Colonic mucosa (tissue), 4 donors: ENCODE measurements at regions not wholly inside any gene's neighbourhood (a gene's known extent, or its start where the extent isn't known, plus 50 kb on each side); places are given as distances from the start of the nearest gene placed in this dataset.

ENCODE experiments used
- DNase-seq: peaks from one replicate; pipeline ENCODE4 v3.0.0-alpha.2; 2020
- H3K27ac ChIP-seq: fragments of 200-600 bp; one replicate; pipeline ENCODE4 v1.8.0; 2021
- H3K27me3 ChIP-seq: fragments of 200-600 bp; one replicate; pipeline ENCODE4 v1.8.0; 2021
- H3K36me3 ChIP-seq: fragments of 200-600 bp; one replicate; pipeline ENCODE4 v1.8.0; 2021
- H3K4me1 ChIP-seq: fragments of 200-600 bp; one replicate; pipeline ENCODE4 v1.8.0; 2021; ENCODE audit warnings: mild to moderate bottlenecking
- H3K4me3 ChIP-seq: fragments of 200-600 bp; one replicate; pipeline ENCODE4 v1.8.0; 2021
- H3K9ac ChIP-seq, 2 donors: one replicate each; pipeline ENCODE4 v1.7.0; 2013; ENCODE audit warnings: control low read depth in 2 of 2, low read depth in 2 of 2, low read length in 2 of 2
- H3K9me3 ChIP-seq: fragments of 200-600 bp; one replicate; pipeline ENCODE4 v1.8.0; 2021
- intact Hi-C: fragments of 100-400 bp; cut with DNase I; formaldehyde crosslinking; loops from one replicate; pipeline ENCODE4 v1.14.1; 2022
- TF ChIP-seq, protein P1 (sequence below): fragments of 200-600 bp; IDR thresholded peaks from one replicate; pipeline ENCODE4 v1.8.0; 2022; ENCODE audit warnings: antibody characterized with exemption, mild to moderate bottlenecking
- donor health status: healthy.
- donor health status: DM: no; HTN: no; CAD: no.
- donor health status: DM: no; HTN: no; CAD: no.

DNA sequence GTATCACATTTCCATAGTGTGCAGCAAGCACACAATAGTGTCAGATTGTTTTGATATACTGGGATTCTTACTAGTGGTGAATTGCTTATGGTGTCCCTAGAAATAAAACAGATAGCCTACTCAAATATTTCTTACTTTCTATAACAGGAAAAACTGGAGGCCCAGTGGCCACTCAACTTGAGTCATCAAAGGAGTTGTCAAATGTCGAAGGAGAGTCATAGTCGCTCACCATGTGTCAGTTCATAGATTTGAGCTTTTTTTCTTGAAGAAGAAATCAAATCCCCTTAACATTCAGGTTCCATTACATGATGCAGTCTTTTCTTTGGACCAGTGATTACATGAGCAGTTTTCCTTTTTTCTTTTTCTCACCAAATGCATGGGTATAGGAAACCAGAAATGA lies 1271.0 kb downstream of the RAPGEF2 start:
- Histone ChIP-seq H3K4me1 (no peaks in the 10 kb centered on the region), H3K4me3 (no peak overlapping the region), H3K27me3 (no peaks in the 10 kb centered on the region), H3K36me3 (no peaks in the 10 kb centered on the region), H3K27ac (no peak overlapping the region), H3K9me3 (no peaks in the 10 kb centered on the region), H3K9ac (no peak overlapping the region)
- intact Hi-C loops: no loop called here
- TF ChIP-seq, protein P1, sequence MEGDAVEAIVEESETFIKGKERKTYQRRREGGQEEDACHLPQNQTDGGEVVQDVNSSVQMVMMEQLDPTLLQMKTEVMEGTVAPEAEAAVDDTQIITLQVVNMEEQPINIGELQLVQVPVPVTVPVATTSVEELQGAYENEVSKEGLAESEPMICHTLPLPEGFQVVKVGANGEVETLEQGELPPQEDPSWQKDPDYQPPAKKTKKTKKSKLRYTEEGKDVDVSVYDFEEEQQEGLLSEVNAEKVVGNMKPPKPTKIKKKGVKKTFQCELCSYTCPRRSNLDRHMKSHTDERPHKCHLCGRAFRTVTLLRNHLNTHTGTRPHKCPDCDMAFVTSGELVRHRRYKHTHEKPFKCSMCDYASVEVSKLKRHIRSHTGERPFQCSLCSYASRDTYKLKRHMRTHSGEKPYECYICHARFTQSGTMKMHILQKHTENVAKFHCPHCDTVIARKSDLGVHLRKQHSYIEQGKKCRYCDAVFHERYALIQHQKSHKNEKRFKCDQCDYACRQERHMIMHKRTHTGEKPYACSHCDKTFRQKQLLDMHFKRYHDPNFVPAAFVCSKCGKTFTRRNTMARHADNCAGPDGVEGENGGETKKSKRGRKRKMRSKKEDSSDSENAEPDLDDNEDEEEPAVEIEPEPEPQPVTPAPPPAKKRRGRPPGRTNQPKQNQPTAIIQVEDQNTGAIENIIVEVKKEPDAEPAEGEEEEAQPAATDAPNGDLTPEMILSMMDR: no peak
- DNase-seq: no peak

DNA sequence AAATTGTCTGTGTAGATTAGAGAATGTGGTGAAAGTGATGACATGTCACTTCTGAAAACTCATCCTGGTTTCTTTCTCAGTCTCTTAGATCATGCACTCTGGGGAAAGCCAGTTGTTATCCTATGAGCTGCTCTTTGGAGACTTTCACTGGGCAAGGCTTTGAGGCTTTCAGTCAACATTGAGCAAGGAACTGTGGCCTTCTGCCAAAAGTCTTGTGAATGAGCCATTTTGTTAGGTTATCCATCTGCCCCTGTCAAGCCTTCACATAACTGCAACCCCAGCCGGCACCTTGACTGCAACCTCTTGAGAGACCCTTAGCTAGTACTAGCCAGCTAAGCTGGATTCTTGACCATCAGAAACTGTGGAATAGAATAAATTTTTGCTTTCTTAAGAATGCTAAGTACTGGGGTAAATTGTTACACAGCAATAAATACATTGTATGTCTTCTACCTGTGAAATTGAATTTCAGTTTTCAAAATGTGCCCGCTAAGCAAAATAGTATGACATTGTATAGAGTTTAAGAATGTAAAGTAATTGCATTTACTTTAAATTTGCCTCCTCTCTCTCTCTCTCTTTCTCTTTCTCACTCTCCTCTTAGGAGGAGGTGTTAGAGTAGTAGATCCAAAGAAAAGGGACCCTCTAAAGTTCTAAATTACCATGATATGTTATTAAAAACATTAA lies 1273.0 kb downstream of the RAPGEF2 start:
- Histone ChIP-seq H3K27ac (no peak overlapping the region), H3K9me3 (no peaks in the 10 kb centered on the region), H3K4me1 (no peaks in the 10 kb centered on the region), H3K36me3 (no peaks in the 10 kb centered on the region), H3K9ac (no peak overlapping the region), H3K27me3 (no peaks in the 10 kb centered on the region), H3K4me3 (no peak overlapping the region)
- intact Hi-C loops: no loop called here
- TF ChIP-seq, protein P1: no peak
- no peak for DNase-seq

DNA sequence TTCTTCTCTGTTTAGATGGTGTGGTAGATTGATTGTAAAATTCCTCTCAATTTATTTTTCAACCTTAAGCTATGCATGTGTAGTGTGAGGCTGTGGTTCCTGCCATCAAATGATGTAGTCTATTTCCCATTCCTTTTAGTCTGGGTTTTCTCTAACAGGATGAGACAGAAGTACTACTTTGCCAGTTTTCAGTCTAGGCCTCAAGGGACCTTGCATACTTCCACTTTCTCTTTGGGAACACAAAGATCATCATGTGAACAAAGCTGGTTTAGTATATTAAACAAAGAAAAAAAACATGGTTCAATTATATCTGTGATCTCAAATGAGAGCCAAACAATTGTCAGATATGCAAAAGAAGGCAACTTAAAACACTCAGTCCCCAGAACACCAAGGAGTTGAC lies 1284.0 kb downstream of the RAPGEF2 start:
- TF ChIP-seq, protein P1: no peak
- no peak overlapping the region for H3K9ac ChIP-seq
- no peaks in the 10 kb centered on the region for H3K9me3 ChIP-seq
- no peak overlapping the region for H3K27ac ChIP-seq
- no peak overlapping the region for H3K4me3 ChIP-seq
- intact Hi-C loops: no loop called here
- no peaks in the 10 kb centered on the region for H3K4me1 ChIP-seq
- no peak for DNase-seq
- no peaks in the 10 kb centered on the region for H3K36me3 ChIP-seq
- no peaks in the 10 kb centered on the region for H3K27me3 ChIP-seq

DNA sequence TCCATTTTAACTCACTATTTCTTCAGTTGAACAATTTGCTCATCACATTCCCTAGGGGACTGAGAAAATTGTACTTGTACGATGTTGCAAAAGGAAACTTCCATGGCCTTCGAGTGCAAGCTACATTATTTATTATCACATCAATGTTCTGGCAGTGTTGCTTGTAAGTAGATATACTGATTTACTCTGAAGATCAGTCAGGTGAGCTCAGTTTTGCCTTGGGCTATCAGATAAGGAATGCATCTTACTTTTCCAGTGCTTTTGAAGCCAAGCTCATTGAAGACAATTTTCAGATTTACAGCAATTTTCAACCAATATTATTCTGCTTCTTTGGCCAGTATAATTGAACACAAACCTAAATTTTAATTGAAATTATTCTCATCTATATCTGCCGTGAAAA lies 1296.9 kb downstream of the RAPGEF2 start:
- Histone ChIP-seq H3K27me3 (no peaks in the 10 kb centered on the region), H3K9ac (no peak overlapping the region), H3K36me3 (no peaks in the 10 kb centered on the region), H3K4me3 (no peak overlapping the region), H3K9me3 (no peaks in the 10 kb centered on the region), H3K27ac (no peak overlapping the region), H3K4me1 (no peaks in the 10 kb centered on the region)
- TF ChIP-seq, protein P1: no peak
- DNase-seq: no peak
- intact Hi-C loops: no loop called here

DNA sequence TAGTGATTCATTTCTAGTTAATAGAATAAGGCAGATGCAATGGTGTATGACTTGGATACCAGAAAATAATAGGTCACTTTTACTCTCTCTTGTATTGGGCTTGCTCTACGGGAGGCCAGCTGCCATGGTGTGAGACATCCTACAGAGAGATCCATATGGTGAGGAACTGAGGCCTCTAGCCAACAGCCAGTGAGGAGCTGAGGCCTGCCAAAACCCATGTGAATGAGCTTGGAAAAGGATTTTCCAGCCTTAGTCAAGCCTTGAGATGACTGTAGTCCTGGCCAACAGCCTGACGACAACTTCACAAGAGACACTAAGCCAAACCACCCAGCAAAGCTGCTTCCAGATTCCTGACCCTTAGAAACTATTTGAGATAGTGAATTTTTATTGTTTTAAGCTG lies 1300.2 kb downstream of the RAPGEF2 start:
- intact Hi-C loops: no loop called here
- Histone ChIP-seq H3K27ac (no peak overlapping the region), H3K9ac (no peak overlapping the region), H3K27me3 (no peaks in the 10 kb centered on the region), H3K9me3 (no peaks in the 10 kb centered on the region), H3K4me1 (no peaks in the 10 kb centered on the region), H3K36me3 (no peaks in the 10 kb centered on the region), H3K4me3 (no peak overlapping the region)
- TF ChIP-seq, protein P1: no peak
- no peak for DNase-seq
